SK-N-MC (cell line): ENCODE measurements at regions not wholly inside any gene's neighbourhood (a gene's known extent, or its start where the extent isn't known, plus 50 kb on each side); places are given as distances from the start of the nearest gene placed in this dataset.

Experiments used
- EZH2 ChIP-seq: fragments of 200-600 bp; sonication (generic); IDR thresholded peaks from one replicate; pipeline ENCODE4 v1.6.1; 2017; ENCODE audit warnings: antibody characterized with exemption
- POLR2AphosphoS5 ChIP-seq: IDR thresholded peaks from 2 replicates; pipeline ENCODE4 v1.6.1; 2012; ENCODE audit warnings: mild to moderate bottlenecking, low read depth, low read length, borderline replicate concordance

- no peak for TF ChIP-seq POLR2AphosphoS5
- no peak for TF ChIP-seq EZH2
Observed at GRCh38 chr1:234968451-234968850, 160.2 kb downstream of the TOMM20 start.
